SJSA1 (cell line): ENCODE measurements at regions not wholly inside any gene's neighbourhood (a gene's known extent, or its start where the extent isn't known, plus 50 kb on each side); places are given as distances from the start of the nearest gene placed in this dataset.
"Not testable (repeated sequence)": the region's sequence is repeated elsewhere in the genome, so short reads cannot be mapped to it uniquely, and the experiment has no call there.

ENCODE experiments used
- DNase-seq, 2 experiments: peaks; one replicate each; pipeline ENCODE4 v3.0.0-alpha.2; 2015 to 2020; ENCODE audit warnings: low spot score in 2 of 2, low read depth in 1 of 2
- H3K27ac ChIP-seq: fragments of 250-450 bp; sonication (Bioruptor Pico); 2 replicates; pipeline ENCODE4 v1.5.1; 2020; ENCODE audit warnings: mild to moderate bottlenecking, moderate library complexity
- H3K27me3 ChIP-seq: fragments of 250-450 bp; sonication (Bioruptor Pico); replicated peaks from 2 replicates; pipeline ENCODE4 v1.5.1; 2020; ENCODE audit warnings: mild to moderate bottlenecking, moderate library complexity
- H3K36me3 ChIP-seq: fragments of 250-450 bp; sonication (Bioruptor Pico); 2 replicates; pipeline ENCODE4 v1.5.1; 2020; ENCODE audit warnings: mild to moderate bottlenecking
- H3K4me1 ChIP-seq: fragments of 250-450 bp; sonication (Bioruptor Pico); replicated peaks from 2 replicates; pipeline ENCODE4 v1.6.1; 2021; ENCODE audit warnings: mild to moderate bottlenecking
- H3K4me3 ChIP-seq: fragments of 250-450 bp; sonication (Bioruptor Pico); 2 replicates; pipeline ENCODE4 v1.5.1; 2020; ENCODE audit warnings: mild to moderate bottlenecking
- H3K9me3 ChIP-seq: fragments of 250-450 bp; sonication (Bioruptor Pico); replicated peaks from 2 replicates; pipeline ENCODE4 v1.5.1; 2020; ENCODE audit warnings: mild to moderate bottlenecking

DNA sequence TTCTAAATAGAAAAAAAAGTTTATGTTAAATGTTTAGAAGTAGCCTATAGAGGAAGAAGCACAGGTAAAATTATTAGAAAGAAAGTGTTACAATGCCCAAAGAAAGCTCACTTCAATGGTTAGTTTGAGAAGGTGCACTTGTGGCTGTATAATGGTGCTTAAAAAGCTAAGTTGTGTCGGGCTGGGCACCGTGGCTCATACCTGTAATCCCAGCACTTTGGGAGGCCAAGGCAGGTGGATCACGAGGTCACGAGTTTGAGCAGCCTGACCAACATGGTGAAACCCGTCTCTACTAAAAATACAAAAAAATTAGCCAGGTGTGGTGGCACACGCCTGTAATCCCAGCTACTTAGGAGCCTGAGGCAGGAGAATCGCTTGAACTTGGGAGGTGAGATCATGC, 355.7 kb upstream of the ANKRD30A start:
- H3K36me3 ChIP-seq, H3K4me3 ChIP-seq, H3K27ac ChIP-seq, H3K27me3 ChIP-seq, DNase-seq, H3K9me3 ChIP-seq, H3K4me1 ChIP-seq: not testable (repeated sequence)

DNA sequence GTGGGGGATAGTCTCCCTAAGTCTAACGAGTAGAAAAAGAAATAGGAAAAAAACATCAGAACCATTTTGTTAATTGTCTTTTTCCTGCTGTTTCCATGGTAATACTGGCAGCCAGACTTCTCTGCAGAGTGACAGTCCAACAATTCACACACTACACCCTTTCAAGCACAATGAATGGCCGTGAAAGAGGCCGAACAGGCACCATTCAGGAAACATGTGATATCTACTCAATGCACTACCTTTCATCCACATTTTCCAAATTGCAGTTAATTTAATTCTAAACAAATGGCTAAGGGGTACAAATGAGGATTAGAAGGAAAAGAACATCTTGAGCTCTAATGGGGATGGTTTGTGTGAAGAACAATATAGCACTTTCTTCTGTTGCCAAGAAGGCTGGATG, 358.5 kb upstream of the ANKRD30A start:
- Histone ChIP-seq H3K4me1 (no peaks in the 10 kb centered on the region), H3K27me3 (no peaks in the 10 kb centered on the region), H3K27ac (no peak overlapping the region), H3K4me3 (no peak overlapping the region), H3K36me3 (no peaks in the 10 kb centered on the region), H3K9me3 (no peaks in the 10 kb centered on the region)
- DNase-seq, result no peak

DNA sequence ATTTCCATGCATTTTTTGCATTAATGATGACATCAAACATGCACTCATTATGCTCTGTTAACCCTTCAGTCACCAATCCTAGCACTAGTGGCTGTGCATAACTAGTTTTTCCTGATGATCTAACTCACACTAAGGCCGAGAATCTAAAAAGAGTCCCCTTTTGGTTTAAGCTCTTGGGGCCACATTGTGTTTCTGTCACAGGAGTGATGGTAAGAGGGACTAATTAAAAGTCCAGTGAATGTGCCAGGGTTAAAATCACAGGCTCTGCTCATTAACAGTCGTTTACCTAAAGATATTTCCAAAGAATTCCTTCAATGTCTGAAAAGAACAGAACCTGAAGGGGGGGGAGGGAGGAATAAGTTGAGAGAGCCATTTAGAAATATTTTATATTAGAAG, 359.0 kb upstream of the ANKRD30A start:
- no peak overlapping the region for H3K27ac ChIP-seq
- no peaks in the 10 kb centered on the region for H3K4me1 ChIP-seq
- H3K36me3 ChIP-seq, result no peaks in the 10 kb centered on the region
- no peak overlapping the region for H3K4me3 ChIP-seq
- H3K27me3 ChIP-seq, result no peaks in the 10 kb centered on the region
- no peak for DNase-seq
- H3K9me3 ChIP-seq, result no peaks in the 10 kb centered on the region

- H3K27ac ChIP-seq, result no peak overlapping the region
- no peaks in the 10 kb centered on the region for H3K9me3 ChIP-seq
- no peaks in the 10 kb centered on the region for H3K27me3 ChIP-seq
- DNase-seq, result peak in 1 of 2 experiments; percentile 31
- no peaks in the 10 kb centered on the region for H3K4me1 ChIP-seq
- H3K4me3 ChIP-seq, result no peak overlapping the region
- H3K36me3 ChIP-seq, result no peaks in the 10 kb centered on the region
These were observed 359.5 kb upstream of the ANKRD30A start for GRCh38 chr10:36765782-36766414.

- Histone ChIP-seq H3K36me3 (no peaks in the 10 kb centered on the region), H3K27me3 (no peaks in the 10 kb centered on the region), H3K9me3 (no peaks in the 10 kb centered on the region), H3K27ac (no peak overlapping the region), H3K4me3 (no peak overlapping the region), H3K4me1 (no peaks in the 10 kb centered on the region)
- DNase-seq, result no peak
These were observed 360.6 kb upstream of the ANKRD30A start for GRCh38 chr10:36764823-36765222.

DNA sequence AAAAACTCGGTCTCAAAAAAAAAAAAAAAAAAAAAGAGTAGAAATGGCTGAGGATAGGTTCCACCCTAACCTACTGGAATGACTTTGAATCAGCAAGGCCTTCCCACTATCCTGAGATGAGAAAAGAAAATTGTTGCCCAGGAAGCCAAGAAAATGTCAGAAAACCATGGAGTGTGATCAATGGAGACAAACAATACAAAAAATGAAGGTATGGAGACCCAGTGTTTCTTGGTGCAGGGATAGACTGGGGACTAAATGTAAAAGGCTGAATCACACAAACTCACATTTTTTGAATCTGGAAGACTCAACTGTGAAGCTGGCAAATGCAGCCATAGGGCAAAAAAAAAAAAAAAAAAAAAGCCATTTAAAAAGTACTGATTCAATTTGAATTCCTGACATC, 364.3 kb upstream of the ANKRD30A start:
- no peaks in the 10 kb centered on the region for H3K36me3 ChIP-seq
- no peak overlapping the region for H3K4me3 ChIP-seq
- no peak for DNase-seq
- no peaks in the 10 kb centered on the region for H3K9me3 ChIP-seq
- H3K27ac ChIP-seq, result no peak overlapping the region
- H3K27me3 ChIP-seq, result no peaks in the 10 kb centered on the region
- peaks cover 13% of the 10 kb centered on the region for H3K4me1 ChIP-seq

- Histone ChIP-seq H3K27ac (peak overlapping the region; percentile 48), H3K27me3 (no peaks in the 10 kb centered on the region), H3K36me3 (no peaks in the 10 kb centered on the region), H3K4me1 (peaks cover 13% of the 10 kb centered on the region), H3K4me3 (no peak overlapping the region), H3K9me3 (no peaks in the 10 kb centered on the region)
- peak in 1 of 2 experiments; percentile 58 for DNase-seq
These were observed 366.1 kb upstream of the ANKRD30A start for GRCh38 chr10:36759141-36759805.

- H3K27me3 ChIP-seq, result no peaks in the 10 kb centered on the region
- no peaks in the 10 kb centered on the region for H3K36me3 ChIP-seq
- no peaks in the 10 kb centered on the region for H3K4me1 ChIP-seq
- no peak overlapping the region for H3K4me3 ChIP-seq
- DNase-seq, result no peak
- peaks cover 2% of the 10 kb centered on the region; the same call in 1 of the 2 replicates for H3K9me3 ChIP-seq
- no peak overlapping the region for H3K27ac ChIP-seq
These were observed 377.1 kb upstream of the ANKRD30A start for GRCh38 chr10:36748128-36748871.

DNA sequence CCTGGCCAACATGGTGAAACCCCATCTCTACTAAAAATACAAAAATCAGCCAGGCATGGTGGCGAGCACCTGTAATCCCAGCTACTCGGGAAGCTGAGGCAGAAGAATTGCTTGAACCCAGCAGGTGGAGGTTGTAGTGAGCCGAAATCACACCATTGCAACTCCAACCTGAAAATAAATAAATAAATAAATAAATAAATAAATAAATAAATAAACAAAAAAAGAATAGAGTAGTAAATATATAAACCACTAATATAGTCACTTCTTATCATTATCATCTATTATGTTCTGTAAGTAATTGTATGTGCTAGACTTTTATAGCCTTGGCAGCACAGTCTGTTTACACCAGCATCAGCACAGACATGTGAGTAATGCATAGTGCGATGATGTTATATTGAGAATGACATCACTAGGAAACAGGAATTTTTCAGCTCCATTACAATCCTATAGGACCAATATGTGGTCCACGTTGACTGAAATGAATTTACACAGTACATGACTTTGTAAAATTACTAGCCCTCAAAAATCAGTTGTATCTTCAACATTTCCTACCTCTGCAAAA, 385.4 kb upstream of the ANKRD30A start:
- Histone ChIP-seq H3K4me3 (no peak overlapping the region), H3K36me3 (no peaks in the 10 kb centered on the region), H3K9me3 (no peaks in the 10 kb centered on the region), H3K4me1 (no peaks in the 10 kb centered on the region), H3K27me3 (no peaks in the 10 kb centered on the region), H3K27ac (no peak overlapping the region)
- no peak for DNase-seq

DNA sequence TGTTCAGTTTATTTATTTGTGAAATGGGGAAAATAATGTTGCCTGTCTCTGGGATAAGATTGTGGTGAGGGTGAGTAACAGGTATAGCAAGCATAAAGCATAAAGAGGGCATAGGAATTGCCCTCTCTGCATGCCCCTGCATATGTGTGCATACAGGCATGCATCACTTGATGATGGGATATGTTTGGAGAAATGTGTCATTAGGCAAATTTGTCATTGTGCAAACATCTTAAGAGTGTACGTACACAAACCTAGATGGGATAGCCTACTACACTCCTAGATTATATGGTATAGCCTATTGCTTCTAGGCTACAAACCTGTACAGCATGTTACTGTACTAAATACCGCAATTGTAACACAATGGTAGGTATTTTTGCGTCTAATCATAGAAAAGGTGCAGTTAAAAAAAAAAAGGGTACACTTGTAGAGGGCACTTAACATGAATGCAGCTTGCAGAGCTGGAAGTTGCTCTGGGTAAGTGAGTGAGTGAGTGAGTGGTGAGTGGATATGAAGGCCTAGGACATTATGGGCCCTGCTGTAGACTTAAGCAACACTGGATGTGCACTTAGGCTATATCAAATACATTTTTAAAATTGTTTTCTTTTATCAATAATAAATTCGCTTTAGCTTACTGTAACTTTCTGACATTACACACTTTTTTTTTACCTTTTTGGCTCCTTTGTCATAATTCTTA, 386.5 kb upstream of the ANKRD30A start:
- H3K36me3 ChIP-seq, result no peaks in the 10 kb centered on the region
- H3K4me3 ChIP-seq, result no peak overlapping the region
- H3K27ac ChIP-seq, result no peak overlapping the region
- no peaks in the 10 kb centered on the region for H3K4me1 ChIP-seq
- H3K9me3 ChIP-seq, result no peaks in the 10 kb centered on the region
- DNase-seq, result no peak
- no peaks in the 10 kb centered on the region for H3K27me3 ChIP-seq

GRCh38 chr10:36736311-36736710, 389.1 kb upstream of the ANKRD30A start:
- Histone ChIP-seq H3K36me3 (no peaks in the 10 kb centered on the region), H3K27me3 (no peaks in the 10 kb centered on the region), H3K4me1 (no peaks in the 10 kb centered on the region), H3K9me3 (no peaks in the 10 kb centered on the region), H3K4me3 (no peak overlapping the region), H3K27ac (no peak overlapping the region)
- DNase-seq, result no peak

GRCh38 chr10:36734590-36734989, 390.8 kb upstream of the ANKRD30A start:
- not testable (repeated sequence) for DNase-seq, H3K36me3 ChIP-seq, H3K9me3 ChIP-seq, H3K27me3 ChIP-seq, H3K27ac ChIP-seq, H3K4me1 ChIP-seq, H3K4me3 ChIP-seq

- H3K4me1 ChIP-seq, result peaks cover 11% of the 10 kb centered on the region
- DNase-seq, result no peak
- H3K9me3 ChIP-seq, result no peaks in the 10 kb centered on the region
- H3K36me3 ChIP-seq, result no peaks in the 10 kb centered on the region
- no peak overlapping the region for H3K4me3 ChIP-seq
- H3K27ac ChIP-seq, result no peak overlapping the region
- no peaks in the 10 kb centered on the region for H3K27me3 ChIP-seq
These were observed 395.1 kb upstream of the ANKRD30A start for GRCh38 chr10:36730316-36730715.
